HepG2 (cell line): ENCODE measurements at regions not wholly inside any gene's neighbourhood (a gene's known extent, or its start where the extent isn't known, plus 50 kb on each side); places are given as distances from the start of the nearest gene placed in this dataset.
"Not testable (repeated sequence)": the region's sequence is repeated elsewhere in the genome, so short reads cannot be mapped to it uniquely, and the experiment has no call there.

Experiments
- BORCS8-MEF2B ChIP-seq: sonication (generic); formaldehyde crosslinking; IDR thresholded peaks from 2 replicates; pipeline ENCODE4 v1.8.0; 2022; ENCODE audit warnings: mild to moderate bottlenecking, missing genetic modification reagents
- EP300 ChIP-seq, 3 experiments: sonication (generic) in 1 of 3; formaldehyde crosslinking in 1 of 3; IDR thresholded peaks; 2 replicates each; pipeline versions ENCODE4 v1.5.1 to v1.6.1; 2011 to 2020; ENCODE audit warnings: low read depth in 2 of 3, low read length in 2 of 3, borderline replicate concordance in 1 of 3, improper control_type of control experiment in 1 of 3, mild to moderate bottlenecking in 1 of 3, missing genetic modification reagents in 1 of 3, moderate library complexity in 1 of 3
- PAX8 ChIP-seq: sonication (generic); formaldehyde crosslinking; IDR thresholded peaks from 2 replicates; pipeline ENCODE4 v1.8.0; 2022; ENCODE audit warnings: mild to moderate bottlenecking, missing genetic modification reagents, borderline replicate concordance
- POLR2A ChIP-seq, 2 experiments: IDR thresholded peaks; 2 replicates each; pipeline ENCODE4 v1.6.1; 2011; ENCODE audit warnings: low read depth in 2 of 2, low read length in 2 of 2, mild to moderate bottlenecking in 1 of 2, moderate library complexity in 1 of 2; ENCODE audit not compliant: insufficient read depth in 1 of 2
- STAG1 ChIP-seq: sonication (generic); formaldehyde crosslinking; IDR thresholded peaks from 2 replicates; pipeline ENCODE4 v1.4.0; 2020; ENCODE audit warnings: missing genetic modification reagents
- ZNF350 ChIP-seq: sonication (generic); formaldehyde crosslinking; IDR thresholded peaks from 2 replicates; pipeline ENCODE4 v1.4.0; 2020; ENCODE audit warnings: mild to moderate bottlenecking, low read depth, missing genetic modification reagents, borderline replicate concordance
- ZSCAN29 ChIP-seq: sonication (generic); formaldehyde crosslinking; conservative IDR thresholded peaks from 2 replicates; pipeline ENCODE4 v1.4.0; 2020; ENCODE audit warnings: mild to moderate bottlenecking, missing genetic modification reagents
- TF ChIP-seq, protein P1 (sequence below): sonication (generic); formaldehyde crosslinking; IDR thresholded peaks from 2 replicates; pipeline ENCODE4 v1.5.0; 2020; ENCODE audit warnings: mild to moderate bottlenecking, missing genetic modification reagents, moderate library complexity
- TF ChIP-seq, protein P2 (sequence below): sonication (generic); formaldehyde crosslinking; IDR thresholded peaks from 2 replicates; pipeline ENCODE4; 2020; ENCODE audit warnings: missing genetic modification reagents, mild to moderate bottlenecking, borderline replicate concordance
- TF ChIP-seq, protein P3 (sequence below): IDR thresholded peaks from 2 replicates; pipeline ENCODE4 v1.6.1; 2016; ENCODE audit warnings: missing compliant biosample characterization, missing genetic modification reagents, borderline replicate concordance
- TF ChIP-seq, protein P4 (sequence below), 2 experiments: fragments of 450-650 bp in 1 of 2; sonication (generic) in 1 of 2; formaldehyde crosslinking in 1 of 2; IDR thresholded peaks; 2 replicates each; pipeline versions ENCODE4 v1.6.1 to v1.8.0; 2016 to 2022; ENCODE audit warnings: antibody characterized with exemption in 1 of 2, mild to moderate bottlenecking in 1 of 2, missing genetic modification reagents in 1 of 2

DNA sequence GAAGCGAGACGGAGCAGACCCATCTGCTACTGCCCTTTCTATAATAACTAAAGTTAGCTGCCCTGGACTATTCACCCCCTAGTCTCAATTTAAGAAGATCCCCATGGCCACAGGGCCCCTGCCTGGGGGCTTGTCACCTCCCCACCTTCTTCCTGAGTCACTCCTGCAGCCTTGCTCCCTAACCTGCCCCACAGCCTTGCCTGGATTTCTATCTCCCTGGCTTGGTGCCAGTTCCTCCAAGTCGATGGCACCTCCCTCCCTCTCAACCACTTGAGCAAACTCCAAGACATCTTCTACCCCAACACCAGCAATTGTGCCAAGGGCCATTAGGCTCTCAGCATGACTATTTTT, 267.2 kb downstream of the OR4F29 start:
- TF ChIP-seq, protein P1, sequence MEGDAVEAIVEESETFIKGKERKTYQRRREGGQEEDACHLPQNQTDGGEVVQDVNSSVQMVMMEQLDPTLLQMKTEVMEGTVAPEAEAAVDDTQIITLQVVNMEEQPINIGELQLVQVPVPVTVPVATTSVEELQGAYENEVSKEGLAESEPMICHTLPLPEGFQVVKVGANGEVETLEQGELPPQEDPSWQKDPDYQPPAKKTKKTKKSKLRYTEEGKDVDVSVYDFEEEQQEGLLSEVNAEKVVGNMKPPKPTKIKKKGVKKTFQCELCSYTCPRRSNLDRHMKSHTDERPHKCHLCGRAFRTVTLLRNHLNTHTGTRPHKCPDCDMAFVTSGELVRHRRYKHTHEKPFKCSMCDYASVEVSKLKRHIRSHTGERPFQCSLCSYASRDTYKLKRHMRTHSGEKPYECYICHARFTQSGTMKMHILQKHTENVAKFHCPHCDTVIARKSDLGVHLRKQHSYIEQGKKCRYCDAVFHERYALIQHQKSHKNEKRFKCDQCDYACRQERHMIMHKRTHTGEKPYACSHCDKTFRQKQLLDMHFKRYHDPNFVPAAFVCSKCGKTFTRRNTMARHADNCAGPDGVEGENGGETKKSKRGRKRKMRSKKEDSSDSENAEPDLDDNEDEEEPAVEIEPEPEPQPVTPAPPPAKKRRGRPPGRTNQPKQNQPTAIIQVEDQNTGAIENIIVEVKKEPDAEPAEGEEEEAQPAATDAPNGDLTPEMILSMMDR = not testable (repeated sequence)
- TF ChIP-seq EP300 (IDR thresholded peaks at IDR 0.05; ENCODE audit: low read depth in 2 of 2, low read length in 2 of 2); EP300 (CRISPR knock-in tag; IDR thresholded peaks at IDR 0.05; ENCODE audit: borderline replicate concordance); ZSCAN29 (CRISPR knock-in tag); BORCS8-MEF2B (CRISPR knock-in tag); PAX8 (CRISPR knock-in tag); POLR2A (IDR thresholded peaks at IDR 0.05; ENCODE audit: insufficient read depth in 1 of 2, low read depth in 2 of 2, low read length in 2 of 2); ZNF350; STAG1 (CRISPR knock-in tag): not testable (repeated sequence)
- TF ChIP-seq, protein P2, sequence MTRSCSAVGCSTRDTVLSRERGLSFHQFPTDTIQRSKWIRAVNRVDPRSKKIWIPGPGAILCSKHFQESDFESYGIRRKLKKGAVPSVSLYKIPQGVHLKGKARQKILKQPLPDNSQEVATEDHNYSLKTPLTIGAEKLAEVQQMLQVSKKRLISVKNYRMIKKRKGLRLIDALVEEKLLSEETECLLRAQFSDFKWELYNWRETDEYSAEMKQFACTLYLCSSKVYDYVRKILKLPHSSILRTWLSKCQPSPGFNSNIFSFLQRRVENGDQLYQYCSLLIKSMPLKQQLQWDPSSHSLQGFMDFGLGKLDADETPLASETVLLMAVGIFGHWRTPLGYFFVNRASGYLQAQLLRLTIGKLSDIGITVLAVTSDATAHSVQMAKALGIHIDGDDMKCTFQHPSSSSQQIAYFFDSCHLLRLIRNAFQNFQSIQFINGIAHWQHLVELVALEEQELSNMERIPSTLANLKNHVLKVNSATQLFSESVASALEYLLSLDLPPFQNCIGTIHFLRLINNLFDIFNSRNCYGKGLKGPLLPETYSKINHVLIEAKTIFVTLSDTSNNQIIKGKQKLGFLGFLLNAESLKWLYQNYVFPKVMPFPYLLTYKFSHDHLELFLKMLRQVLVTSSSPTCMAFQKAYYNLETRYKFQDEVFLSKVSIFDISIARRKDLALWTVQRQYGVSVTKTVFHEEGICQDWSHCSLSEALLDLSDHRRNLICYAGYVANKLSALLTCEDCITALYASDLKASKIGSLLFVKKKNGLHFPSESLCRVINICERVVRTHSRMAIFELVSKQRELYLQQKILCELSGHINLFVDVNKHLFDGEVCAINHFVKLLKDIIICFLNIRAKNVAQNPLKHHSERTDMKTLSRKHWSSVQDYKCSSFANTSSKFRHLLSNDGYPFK (CRISPR knock-in tag) = not testable (repeated sequence)
- TF ChIP-seq, protein P3, sequence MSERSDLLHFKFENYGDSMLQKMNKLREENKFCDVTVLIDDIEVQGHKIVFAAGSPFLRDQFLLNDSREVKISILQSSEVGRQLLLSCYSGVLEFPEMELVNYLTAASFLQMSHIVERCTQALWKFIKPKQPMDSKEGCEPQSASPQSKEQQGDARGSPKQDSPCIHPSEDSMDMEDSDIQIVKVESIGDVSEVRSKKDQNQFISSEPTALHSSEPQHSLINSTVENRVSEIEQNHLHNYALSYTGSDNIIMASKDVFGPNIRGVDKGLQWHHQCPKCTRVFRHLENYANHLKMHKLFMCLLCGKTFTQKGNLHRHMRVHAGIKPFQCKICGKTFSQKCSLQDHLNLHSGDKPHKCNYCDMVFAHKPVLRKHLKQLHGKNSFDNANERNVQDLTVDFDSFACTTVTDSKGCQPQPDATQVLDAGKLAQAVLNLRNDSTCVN = not testable (repeated sequence)
- TF ChIP-seq, protein P4, sequence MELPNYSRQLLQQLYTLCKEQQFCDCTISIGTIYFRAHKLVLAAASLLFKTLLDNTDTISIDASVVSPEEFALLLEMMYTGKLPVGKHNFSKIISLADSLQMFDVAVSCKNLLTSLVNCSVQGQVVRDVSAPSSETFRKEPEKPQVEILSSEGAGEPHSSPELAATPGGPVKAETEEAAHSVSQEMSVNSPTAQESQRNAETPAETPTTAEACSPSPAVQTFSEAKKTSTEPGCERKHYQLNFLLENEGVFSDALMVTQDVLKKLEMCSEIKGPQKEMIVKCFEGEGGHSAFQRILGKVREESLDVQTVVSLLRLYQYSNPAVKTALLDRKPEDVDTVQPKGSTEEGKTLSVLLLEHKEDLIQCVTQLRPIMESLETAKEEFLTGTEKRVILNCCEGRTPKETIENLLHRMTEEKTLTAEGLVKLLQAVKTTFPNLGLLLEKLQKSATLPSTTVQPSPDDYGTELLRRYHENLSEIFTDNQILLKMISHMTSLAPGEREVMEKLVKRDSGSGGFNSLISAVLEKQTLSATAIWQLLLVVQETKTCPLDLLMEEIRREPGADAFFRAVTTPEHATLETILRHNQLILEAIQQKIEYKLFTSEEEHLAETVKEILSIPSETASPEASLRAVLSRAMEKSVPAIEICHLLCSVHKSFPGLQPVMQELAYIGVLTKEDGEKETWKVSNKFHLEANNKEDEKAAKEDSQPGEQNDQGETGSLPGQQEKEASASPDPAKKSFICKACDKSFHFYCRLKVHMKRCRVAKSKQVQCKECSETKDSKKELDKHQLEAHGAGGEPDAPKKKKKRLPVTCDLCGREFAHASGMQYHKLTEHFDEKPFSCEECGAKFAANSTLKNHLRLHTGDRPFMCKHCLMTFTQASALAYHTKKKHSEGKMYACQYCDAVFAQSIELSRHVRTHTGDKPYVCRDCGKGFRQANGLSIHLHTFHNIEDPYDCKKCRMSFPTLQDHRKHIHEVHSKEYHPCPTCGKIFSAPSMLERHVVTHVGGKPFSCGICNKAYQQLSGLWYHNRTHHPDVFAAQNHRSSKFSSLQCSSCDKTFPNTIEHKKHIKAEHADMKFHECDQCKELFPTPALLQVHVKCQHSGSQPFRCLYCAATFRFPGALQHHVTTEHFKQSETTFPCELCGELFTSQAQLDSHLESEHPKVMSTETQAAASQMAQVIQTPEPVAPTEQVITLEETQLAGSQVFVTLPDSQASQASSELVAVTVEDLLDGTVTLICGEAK (IDR thresholded peaks at IDR 0.05) = not testable (repeated sequence)
- TF ChIP-seq, protein P4 (CRISPR knock-in tag; IDR thresholded peaks at IDR 0.05) = not testable (repeated sequence)
